ENCODE measurements at regions not wholly inside any gene's neighbourhood (a gene's known extent, or its start where the extent isn't known, plus 50 kb on each side); places are given as distances from the start of the nearest gene placed in this dataset.

- no peak for TF ChIP-seq CTCF (IDR thresholded peaks at IDR 0.05)
- ATAC-seq (no peak), DNase-seq (peak; percentile 1 to 53 (median 21))
- peaks cover 4% of the 10 kb centered on the region for H3K4me1 ChIP-seq (ENCODE audit: low read depth)
- H3K4me3 ChIP-seq: no peak overlapping the region
- no peaks in the 10 kb centered on the region for H3K36me3 ChIP-seq (ENCODE audit: low read depth)
- no peaks in the 10 kb centered on the region for H3K9me3 ChIP-seq
- intact Hi-C loops (cut with DNase I, micrococcal nuclease): no loop called here
These were observed 121.3 kb downstream of the METRNL start for GRCh38 chr17:83200751-83201150.

GRCh38 chr17:83201206-83202001, 122.0 kb downstream of the METRNL start:
- TF ChIP-seq CTCF (IDR thresholded peaks at IDR 0.05): no peak
- no peak for ATAC-seq
- peak in 2 of 3 donors; percentile 1 to 43 for DNase-seq
- peaks cover 4% of the 10 kb centered on the region for H3K4me1 ChIP-seq (ENCODE audit: low read depth)
- H3K36me3 ChIP-seq (ENCODE audit: low read depth): no peaks in the 10 kb centered on the region
- H3K4me3 ChIP-seq: no peak overlapping the region
- intact Hi-C loops (cut with DNase I, micrococcal nuclease): no loop called here
- H3K9me3 ChIP-seq: no peaks in the 10 kb centered on the region

GRCh38 chr17:83202002-83203000, 122.9 kb downstream of the METRNL start:
- no peak for TF ChIP-seq CTCF (IDR thresholded peaks at IDR 0.05)
- ATAC-seq (no peak), DNase-seq (peak; percentile 1 to 45 (median 16))
- Histone ChIP-seq H3K4me1 (ENCODE audit: low read depth) (peaks cover 4% of the 10 kb centered on the region), H3K4me3 (no peak overlapping the region), H3K36me3 (ENCODE audit: low read depth) (no peaks in the 10 kb centered on the region), H3K9me3 (no peaks in the 10 kb centered on the region)
- intact Hi-C loops (cut with DNase I, micrococcal nuclease): no loop called here

GRCh38 chr17:83203073-83203471, 123.7 kb downstream of the METRNL start:
- TF ChIP-seq CTCF (IDR thresholded peaks at IDR 0.05): no peak
- DNase-seq (peak; percentile 30 to 68 (median 50)), ATAC-seq (peak; percentile 54)
- Histone ChIP-seq H3K36me3 (ENCODE audit: low read depth) (no peaks in the 10 kb centered on the region), H3K4me3 (no peak overlapping the region), H3K9me3 (no peaks in the 10 kb centered on the region), H3K4me1 (ENCODE audit: low read depth) (peaks cover 4% of the 10 kb centered on the region)
- intact Hi-C loops (cut with DNase I, micrococcal nuclease): no loop called here

GRCh38 chr17:83203472-83204221, 124.2 kb downstream of the METRNL start:
- ATAC-seq (no peak), DNase-seq (peak; percentile 6 to 54 (median 23))
- intact Hi-C loops (cut with DNase I, micrococcal nuclease): no loop called here

More at GRCh38 chr17:83203472-83204221, 124.2 kb downstream of the METRNL start:
- Histone ChIP-seq H3K9me3 (no peaks in the 10 kb centered on the region), H3K4me1 (ENCODE audit: low read depth) (peaks cover 4% of the 10 kb centered on the region), H3K4me3 (no peak overlapping the region), H3K36me3 (ENCODE audit: low read depth) (no peaks in the 10 kb centered on the region)
- no peak for TF ChIP-seq CTCF (IDR thresholded peaks at IDR 0.05)
